B cell (primary cell): ENCODE measurements at regions not wholly inside any gene's neighbourhood (a gene's known extent, or its start where the extent isn't known, plus 50 kb on each side); places are given as distances from the start of the nearest gene placed in this dataset.

Experiments
- ATAC-seq: fragments of 200-7000 bp; cut with Tn5 transposase; one replicate; pipeline ENCODE4 v1.10.0; 2021; ENCODE audit warnings: low read depth, mild to moderate bottlenecking, moderate number of reproducible peaks, moderate library complexity
- CTCF ChIA-PET: fragments of 350-600 bp; sonication (Branson Sonifier 250); formaldehyde crosslinking; loops from one replicate; lab custom pipeline; 2021; ENCODE audit warnings: antibody characterized with exemption, inconsistent platforms; lab: Charles Lee
- POLR2A ChIA-PET: fragments of 350-600 bp; sonication (Branson Sonifier 250); formaldehyde crosslinking; loops from one replicate; lab custom pipeline; 2021; ENCODE audit warnings: antibody characterized with exemption; lab: Charles Lee
- DNase-seq: peaks from one replicate; pipeline ENCODE4 v3.0.0; 2013
- H2AFZ ChIP-seq: 2 replicates; pipeline ENCODE4 v1.6.1; 2012; ENCODE audit warnings: mild to moderate bottlenecking, low read depth, low read length; ENCODE audit not compliant: insufficient read depth, poor library complexity, severe bottlenecking
- H3K27ac ChIP-seq, 2 donors: 1 replicate in 1 of 2; 2 replicates in 1 of 2; pipeline ENCODE4 v1.5.1; 2012 to 2013; ENCODE audit warnings: low read length in 2 of 2, mild to moderate bottlenecking in 2 of 2, moderate library complexity in 1 of 2
- H3K27me3 ChIP-seq, 4 experiments: fragments of 200-600 bp in 1 of 4; sonication (generic) in 1 of 4; replicated peaks in 1 of 4; 1 replicate in 2 of 4; 2 replicates in 2 of 4; pipeline versions ENCODE4 v1.6.1 to v1.7.0; 2013 to 2016; ENCODE audit warnings: low read length in 3 of 4, mild to moderate bottlenecking in 2 of 4, mixed read lengths in 1 of 4, moderate library complexity in 1 of 4; ENCODE audit not compliant: insufficient read depth in 4 of 4, control insufficient read depth in 3 of 4; ENCODE audit errors: control extremely low read depth in 1 of 4
- H3K36me3 ChIP-seq, 2 experiments: replicated peaks in 1 of 2; 1 replicate in 1 of 2; 2 replicates in 1 of 2; pipeline versions ENCODE4 v1.6.1 to v1.7.1; 2013; ENCODE audit warnings: low read length in 1 of 2; ENCODE audit not compliant: insufficient read depth in 2 of 2, control insufficient read depth in 1 of 2; ENCODE audit errors: control extremely low read depth in 1 of 2, extremely low read depth in 1 of 2
- H3K4me1 ChIP-seq, 2 donors: fragments of 200-600 bp in 1 of 2; sonication (generic) in 1 of 2; 1 replicate in 1 of 2; 2 replicates in 1 of 2; pipeline versions ENCODE4 v1.5.1 to v1.6.1; 2013 to 2017; ENCODE audit warnings: low read length in 2 of 2; ENCODE audit not compliant: control insufficient read depth in 2 of 2, insufficient read depth in 2 of 2
- H3K4me2 ChIP-seq: replicated peaks from 2 replicates; pipeline ENCODE3; 2012; ENCODE audit warnings: mild to moderate bottlenecking, low read depth, low read length; ENCODE audit not compliant: poor library complexity, severe bottlenecking
- H3K4me3 ChIP-seq, 5 experiments: fragments of 200-600 bp in 1 of 5; sonication (generic) in 1 of 5; 1 replicate in 3 of 5; 2 replicates in 2 of 5; pipeline versions ENCODE4 v1.5.1 to v1.7.0; 2011 to 2016; ENCODE audit warnings: low read length in 4 of 5, mild to moderate bottlenecking in 4 of 5, low read depth in 2 of 5, control low read depth in 1 of 5, moderate library complexity in 1 of 5; ENCODE audit not compliant: insufficient read depth in 1 of 5; ENCODE audit errors: control extremely low read depth in 1 of 5, extremely low read depth in 1 of 5
- H3K79me2 ChIP-seq: fragments of 200-600 bp; sonication (generic); one replicate; pipeline ENCODE4 v1.6.0; 2016; ENCODE audit warnings: low read length; ENCODE audit not compliant: control insufficient read depth, insufficient read depth
- H3K9ac ChIP-seq: fragments of 200-600 bp; sonication (generic); 2 replicates; pipeline ENCODE4 v1.6.1; 2017; ENCODE audit warnings: mild to moderate bottlenecking, low read length, moderate library complexity
- H3K9me3 ChIP-seq, 3 donors: one replicate each; pipeline versions ENCODE4 v1.6.1 to v1.7.1; 2013; ENCODE audit warnings: low read length in 2 of 3; ENCODE audit not compliant: control insufficient read depth in 2 of 3, insufficient read depth in 1 of 3; ENCODE audit errors: control extremely low read depth in 1 of 3
- H4K20me1 ChIP-seq: 2 replicates; pipeline ENCODE4 v1.6.0; 2012; ENCODE audit warnings: mild to moderate bottlenecking, low read length; ENCODE audit not compliant: insufficient read depth, control insufficient read depth, poor library complexity, severe bottlenecking
- H3K27ac Mint-ChIP-seq: one replicate; pipeline ENCODE4 v1.8.0; 2021; ENCODE audit warnings: mixed read lengths
- H3K27me3 Mint-ChIP-seq: one replicate; pipeline ENCODE4 v1.8.0; 2021; ENCODE audit warnings: mixed read lengths
- H3K4me1 Mint-ChIP-seq: one replicate; pipeline ENCODE4 v1.8.0; 2021; ENCODE audit warnings: mixed read lengths
- H3K4me3 Mint-ChIP-seq: one replicate; pipeline ENCODE4 v1.8.0; 2021; ENCODE audit warnings: mixed read lengths
- H3K9me3 Mint-ChIP-seq: one replicate; pipeline ENCODE4 v1.8.0; 2022; ENCODE audit warnings: mixed read lengths; ENCODE audit not compliant: insufficient read depth
- EZH2 ChIP-seq: IDR thresholded peaks from 2 replicates; pipeline ENCODE4 v1.6.1; 2012; ENCODE audit warnings: borderline replicate concordance, low read depth, mild to moderate bottlenecking, moderate library complexity, low read length; ENCODE audit not compliant: insufficient read depth, poor library complexity, severe bottlenecking
- WGBS: methylation state at CpG from one replicate; pipeline ENCODE4 v1.1.5; 2013; ENCODE audit warnings: missing lambda C conversion rate; ENCODE audit not compliant: insufficient coverage; 5-methylcytosine and 5-hydroxymethylcytosine counted together
- intact Hi-C: fragments of 100-400 bp; cut with micrococcal nuclease; formaldehyde crosslinking; loops from one replicate; pipeline ENCODE4 v1.10.0; 2022
- TF ChIP-seq, protein P1 (sequence below): fragments of 200-600 bp; IDR thresholded peaks from one replicate; pipeline ENCODE4 v1.8.0; 2022; ENCODE audit warnings: antibody characterized with exemption, mild to moderate bottlenecking

DNA sequence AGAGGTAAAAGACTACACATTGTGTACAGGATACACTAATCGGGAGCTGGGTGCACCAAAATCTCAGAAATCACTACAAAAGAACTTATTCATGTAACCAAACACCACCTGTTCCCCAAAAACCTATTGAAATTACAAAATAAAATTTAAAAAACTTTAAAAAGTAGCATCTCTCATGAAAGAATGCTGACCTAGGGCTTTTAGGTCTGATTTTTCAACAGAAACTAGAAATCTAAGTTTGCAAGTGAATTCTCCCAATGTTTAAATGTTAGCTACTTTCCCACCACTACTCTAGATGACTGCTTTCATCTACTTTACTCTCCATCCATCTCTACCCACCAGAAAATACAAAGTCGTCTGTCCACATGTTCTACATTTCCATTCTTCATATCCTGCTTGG, 1447.7 kb downstream of the RPA4 start:
- intact Hi-C loops = no loop called here
- H3K36me3 ChIP-seq = no peaks in the 10 kb centered on the region
- no peak overlapping the region for H3K4me3 Mint-ChIP-seq
- H3K4me1 Mint-ChIP-seq = no peaks in the 10 kb centered on the region
- no peak overlapping the region for H3K4me2 ChIP-seq
- no peaks in the 10 kb centered on the region for H4K20me1 ChIP-seq
- H3K27ac ChIP-seq = no peak overlapping the region
- H3K27ac Mint-ChIP-seq = no peak overlapping the region
- no peaks in the 10 kb centered on the region for H3K9me3 ChIP-seq
- ATAC-seq (no peak), DNase-seq (no peak)
- no peak overlapping the region for H3K4me3 ChIP-seq
- TF ChIP-seq EZH2 = no peak
- no peak overlapping the region for H2AFZ ChIP-seq
- no peaks in the 10 kb centered on the region for H3K79me2 ChIP-seq
- H3K9me3 Mint-ChIP-seq = no peaks in the 10 kb centered on the region
- CTCF ChIA-PET = no interaction called here
- POLR2A ChIA-PET = no interaction called here
- WGBS = no CpG with 5 or more reads among the region's 2 CpGs
- no peaks in the 10 kb centered on the region for H3K27me3 Mint-ChIP-seq
- no peaks in the 10 kb centered on the region for H3K4me1 ChIP-seq
- H3K9ac ChIP-seq = no peak overlapping the region
- no peaks in the 10 kb centered on the region for H3K27me3 ChIP-seq

DNA sequence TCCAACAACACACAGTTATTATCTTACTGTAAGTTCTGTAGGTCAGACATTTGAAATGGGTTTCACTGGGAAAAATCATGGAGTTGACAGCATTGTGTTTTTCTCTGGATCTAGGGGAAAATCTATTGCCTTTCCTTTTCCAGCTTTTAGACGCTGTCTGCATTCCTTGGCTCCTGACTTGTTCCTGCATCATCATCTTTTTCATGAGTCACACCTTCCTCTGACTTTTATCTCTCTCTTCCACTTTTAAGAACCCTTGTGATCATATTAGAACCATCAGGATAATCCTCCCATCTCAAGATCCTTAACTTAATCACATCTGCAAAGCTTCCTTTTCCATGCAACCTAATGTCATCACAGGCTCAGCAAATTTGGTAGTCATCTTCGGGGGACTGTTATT, 1454.8 kb downstream of the RPA4 start:
- no peak overlapping the region for H3K27ac Mint-ChIP-seq
- Histone ChIP-seq H3K4me2 (no peak overlapping the region), H4K20me1 (no peaks in the 10 kb centered on the region), H2AFZ (no peak overlapping the region), H3K79me2 (no peaks in the 10 kb centered on the region), H3K36me3 (no peaks in the 10 kb centered on the region), H3K9ac (no peak overlapping the region), H3K27ac (no peak overlapping the region), H3K4me1 (no peaks in the 10 kb centered on the region), H3K9me3 (no peaks in the 10 kb centered on the region), H3K27me3 (no peaks in the 10 kb centered on the region), H3K4me3 (no peak overlapping the region)
- no peaks in the 10 kb centered on the region for H3K4me1 Mint-ChIP-seq
- H3K27me3 Mint-ChIP-seq = no peaks in the 10 kb centered on the region
- no peak for DNase-seq
- intact Hi-C loops = no loop called here
- no CpG with 5 or more reads among the region's 2 CpGs for WGBS
- TF ChIP-seq, protein P1, sequence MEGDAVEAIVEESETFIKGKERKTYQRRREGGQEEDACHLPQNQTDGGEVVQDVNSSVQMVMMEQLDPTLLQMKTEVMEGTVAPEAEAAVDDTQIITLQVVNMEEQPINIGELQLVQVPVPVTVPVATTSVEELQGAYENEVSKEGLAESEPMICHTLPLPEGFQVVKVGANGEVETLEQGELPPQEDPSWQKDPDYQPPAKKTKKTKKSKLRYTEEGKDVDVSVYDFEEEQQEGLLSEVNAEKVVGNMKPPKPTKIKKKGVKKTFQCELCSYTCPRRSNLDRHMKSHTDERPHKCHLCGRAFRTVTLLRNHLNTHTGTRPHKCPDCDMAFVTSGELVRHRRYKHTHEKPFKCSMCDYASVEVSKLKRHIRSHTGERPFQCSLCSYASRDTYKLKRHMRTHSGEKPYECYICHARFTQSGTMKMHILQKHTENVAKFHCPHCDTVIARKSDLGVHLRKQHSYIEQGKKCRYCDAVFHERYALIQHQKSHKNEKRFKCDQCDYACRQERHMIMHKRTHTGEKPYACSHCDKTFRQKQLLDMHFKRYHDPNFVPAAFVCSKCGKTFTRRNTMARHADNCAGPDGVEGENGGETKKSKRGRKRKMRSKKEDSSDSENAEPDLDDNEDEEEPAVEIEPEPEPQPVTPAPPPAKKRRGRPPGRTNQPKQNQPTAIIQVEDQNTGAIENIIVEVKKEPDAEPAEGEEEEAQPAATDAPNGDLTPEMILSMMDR = no peak
- TF ChIP-seq EZH2 = no peak
- no peak for ATAC-seq
- POLR2A ChIA-PET = no interaction called here
- no peak overlapping the region for H3K4me3 Mint-ChIP-seq
- CTCF ChIA-PET = no interaction called here
- H3K9me3 Mint-ChIP-seq = no peaks in the 10 kb centered on the region
